ES-I3 (cell line): ENCODE measurements at regions not wholly inside any gene's neighbourhood (a gene's known extent, or its start where the extent isn't known, plus 50 kb on each side); places are given as distances from the start of the nearest gene placed in this dataset.

Experiments
- H3K36me3 ChIP-seq: 2 replicates; pipeline ENCODE4 v1.6.1; 2013; ENCODE audit warnings: mild to moderate bottlenecking, low read length, control low read depth, moderate library complexity; ENCODE audit not compliant: insufficient read depth
- H3K4me1 ChIP-seq: 2 replicates; pipeline ENCODE4 v1.6.1; 2013; ENCODE audit warnings: mild to moderate bottlenecking, control low read depth, low read length; ENCODE audit not compliant: insufficient read depth
- H3K9ac ChIP-seq: 2 replicates; pipeline ENCODE4 v1.6.1; 2013; ENCODE audit warnings: low read depth, mild to moderate bottlenecking, low read length, moderate library complexity
- H3K9me3 ChIP-seq: 2 replicates; pipeline ENCODE4 v1.6.1; 2013; ENCODE audit warnings: mild to moderate bottlenecking, low read length, moderate library complexity; ENCODE audit not compliant: control insufficient read depth, insufficient read depth

DNA sequence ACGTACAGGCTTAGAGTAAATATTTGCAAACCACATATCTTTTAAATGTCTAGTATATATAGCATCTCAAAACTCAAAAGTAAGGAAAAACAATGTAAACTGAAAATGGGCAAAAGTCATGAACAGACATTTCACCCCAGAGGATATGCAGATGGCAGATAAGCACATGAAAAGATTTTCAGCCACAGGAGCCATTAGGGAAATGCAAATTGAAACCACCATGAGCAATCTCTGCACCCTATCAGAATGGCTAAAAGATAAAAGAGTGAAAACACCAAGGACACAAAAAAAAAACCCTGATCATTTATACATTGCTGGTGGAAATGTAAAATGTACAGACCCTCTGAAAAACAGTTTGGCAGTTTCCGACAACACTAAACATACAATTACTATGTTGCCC lies 292.7 kb downstream of the ZNF516 start:
- Histone ChIP-seq H3K9ac (no peak overlapping the region), H3K4me1 (no peaks in the 10 kb centered on the region), H3K9me3 (peaks cover 3% of the 10 kb centered on the region; the same call in 1 of the 2 replicates), H3K36me3 (no peaks in the 10 kb centered on the region)

DNA sequence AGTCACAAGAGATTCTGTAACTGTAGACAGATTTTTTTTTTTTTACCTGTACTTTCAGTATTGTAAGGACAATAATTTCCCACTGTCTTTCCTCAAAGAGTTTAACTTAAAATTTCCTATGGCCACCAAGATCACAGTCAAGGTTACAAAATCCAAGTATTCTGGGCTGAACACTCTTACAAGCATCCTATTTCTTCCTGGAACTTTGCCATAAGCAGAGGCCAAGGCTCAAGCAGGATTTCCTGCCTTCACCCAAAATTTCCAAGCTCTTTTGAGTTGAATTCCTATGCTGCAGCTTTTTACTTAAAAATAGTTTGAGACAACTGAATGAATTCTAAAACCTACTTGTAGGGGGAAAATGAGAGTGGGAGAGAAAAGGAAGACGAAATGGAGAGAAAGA lies 299.4 kb downstream of the ZNF516 start:
- H3K36me3 ChIP-seq = no peaks in the 10 kb centered on the region
- peaks cover 3% of the 10 kb centered on the region; the same call in 1 of the 2 replicates for H3K9me3 ChIP-seq
- no peaks in the 10 kb centered on the region for H3K4me1 ChIP-seq
- no peak overlapping the region for H3K9ac ChIP-seq

- H3K36me3 ChIP-seq = no peaks in the 10 kb centered on the region
- no peaks in the 10 kb centered on the region for H3K4me1 ChIP-seq
- no peaks in the 10 kb centered on the region for H3K9me3 ChIP-seq
- no peak overlapping the region for H3K9ac ChIP-seq
Observed at GRCh38 chr18:76188097-76188496, 306.9 kb downstream of the ZNF516 start.

- Histone ChIP-seq H3K4me1 (no peaks in the 10 kb centered on the region), H3K36me3 (no peaks in the 10 kb centered on the region), H3K9me3 (no peaks in the 10 kb centered on the region), H3K9ac (no peak overlapping the region)
Observed at GRCh38 chr18:76179257-76179656, 315.8 kb downstream of the ZNF516 start.

DNA sequence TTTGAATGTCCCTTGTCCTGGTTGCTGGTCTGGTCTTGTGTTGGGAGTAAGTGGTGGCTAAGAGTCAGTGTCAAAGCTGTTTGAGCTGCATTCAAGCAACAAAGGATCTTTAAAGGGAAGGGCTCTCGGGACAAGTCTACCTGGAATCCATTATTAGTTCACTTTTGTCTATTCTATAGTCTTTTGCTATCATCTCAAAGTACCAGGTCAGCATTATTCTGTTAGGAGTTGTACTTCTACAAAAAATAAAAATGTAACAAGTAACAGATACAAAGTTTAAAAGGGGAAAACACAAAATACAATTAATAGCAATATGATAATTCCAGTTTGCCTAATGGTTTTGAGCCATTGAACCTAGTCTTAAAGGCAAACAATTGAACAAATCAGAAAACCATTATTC lies 317.9 kb downstream of the ZNF516 start:
- Histone ChIP-seq H3K36me3 (no peaks in the 10 kb centered on the region), H3K4me1 (no peaks in the 10 kb centered on the region), H3K9me3 (no peaks in the 10 kb centered on the region), H3K9ac (no peak overlapping the region)

GRCh38 chr18:76174451-76174850 lies 320.6 kb downstream of the ZNF516 start:
- Histone ChIP-seq H3K9me3 (no peaks in the 10 kb centered on the region), H3K4me1 (no peaks in the 10 kb centered on the region), H3K36me3 (no peaks in the 10 kb centered on the region), H3K9ac (no peak overlapping the region)

- Histone ChIP-seq H3K36me3 (no peaks in the 10 kb centered on the region), H3K4me1 (no peaks in the 10 kb centered on the region), H3K9ac (no peak overlapping the region), H3K9me3 (no peaks in the 10 kb centered on the region)
Observed at GRCh38 chr18:76169733-76170132, 325.3 kb downstream of the ZNF516 start.

DNA sequence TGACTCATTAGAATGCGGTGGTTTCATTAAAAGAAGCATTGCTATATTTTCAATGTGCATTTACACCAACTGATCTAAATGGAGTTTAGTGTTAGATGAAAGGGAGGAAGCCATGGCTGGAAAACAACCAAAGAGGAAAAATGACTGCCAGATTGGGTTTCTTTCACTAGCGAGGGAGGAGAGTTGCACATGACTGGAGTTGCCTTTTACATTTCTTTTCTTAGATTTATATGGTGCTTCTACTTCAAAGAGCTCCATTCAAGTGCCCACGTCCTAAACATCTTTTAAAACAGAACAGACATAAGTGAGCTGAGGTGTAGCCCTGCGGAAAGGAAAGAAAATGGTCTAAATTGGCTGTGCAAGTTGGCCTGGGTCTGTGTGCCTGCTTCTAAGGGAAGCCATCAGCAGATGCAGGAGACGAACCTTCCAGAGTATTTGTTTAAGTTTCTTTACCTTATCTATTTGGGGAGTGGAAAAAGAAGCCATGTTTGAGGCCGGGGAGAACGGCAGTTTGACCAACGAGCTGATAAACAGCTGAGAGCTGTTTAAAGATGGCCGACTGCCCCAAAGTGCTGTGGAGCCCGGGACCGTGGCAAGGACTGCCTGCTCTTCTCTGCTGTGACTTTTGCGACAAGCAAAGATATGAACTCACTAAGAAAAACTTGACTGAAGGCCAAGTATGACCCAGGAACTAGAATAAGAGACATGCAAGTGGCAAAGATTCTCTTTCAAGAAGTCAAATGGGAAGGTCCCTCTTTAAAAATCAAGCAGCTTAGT lies 327.0 kb downstream of the ZNF516 start:
- Histone ChIP-seq H3K9me3 (no peaks in the 10 kb centered on the region), H3K4me1 (no peaks in the 10 kb centered on the region), H3K9ac (no peak overlapping the region), H3K36me3 (no peaks in the 10 kb centered on the region)

- Histone ChIP-seq H3K4me1 (no peaks in the 10 kb centered on the region), H3K9ac (no peak overlapping the region), H3K36me3 (no peaks in the 10 kb centered on the region), H3K9me3 (no peaks in the 10 kb centered on the region)
Observed at GRCh38 chr18:76167410-76167809, 327.6 kb downstream of the ZNF516 start.

GRCh38 chr18:76162886-76163285 lies 332.2 kb downstream of the ZNF516 start:
- H3K9ac ChIP-seq = no peak overlapping the region
- no peaks in the 10 kb centered on the region for H3K36me3 ChIP-seq
- no peaks in the 10 kb centered on the region for H3K9me3 ChIP-seq
- H3K4me1 ChIP-seq = no peaks in the 10 kb centered on the region

DNA sequence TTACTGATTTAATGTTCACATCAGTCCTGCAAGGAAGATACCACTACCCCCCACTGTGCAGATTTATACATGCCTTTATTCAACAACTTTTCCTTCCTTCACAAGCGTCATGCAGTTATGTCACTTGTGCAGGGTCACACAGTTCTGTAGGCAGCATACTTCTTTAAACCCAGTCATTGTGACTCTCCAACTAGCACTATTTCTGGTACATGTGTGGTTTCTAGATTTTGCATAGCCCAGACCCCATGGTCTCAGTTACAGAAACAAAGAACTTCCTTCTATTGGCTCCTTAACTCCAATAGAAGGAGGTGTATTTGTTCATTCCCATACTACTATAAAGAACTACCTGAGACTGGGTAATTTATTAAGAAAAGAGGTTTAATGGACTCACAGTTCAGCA lies 333.1 kb downstream of the ZNF516 start:
- Histone ChIP-seq H3K4me1 (no peaks in the 10 kb centered on the region), H3K9me3 (no peaks in the 10 kb centered on the region), H3K36me3 (no peaks in the 10 kb centered on the region), H3K9ac (no peak overlapping the region)

DNA sequence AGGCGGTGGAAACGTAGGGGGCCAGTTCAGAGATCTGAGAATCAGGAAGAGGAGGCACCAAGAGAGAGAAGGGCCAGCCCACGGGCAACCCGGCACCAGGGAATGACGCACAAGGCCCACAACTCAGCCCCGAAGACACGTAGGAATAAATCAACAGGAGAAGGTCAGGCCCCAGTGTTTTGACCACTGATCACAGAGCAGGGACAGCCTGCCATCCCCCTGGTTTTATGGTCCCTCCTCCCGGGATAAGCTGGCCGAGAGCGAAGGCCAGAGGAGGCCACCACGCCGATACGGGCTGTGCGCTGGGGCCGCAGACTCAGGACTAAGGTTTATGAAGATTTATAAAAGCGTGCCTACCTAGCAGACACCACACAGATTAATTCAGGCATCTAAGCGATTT lies 341.4 kb downstream of the ZNF516 start:
- Histone ChIP-seq H3K9ac (no peak overlapping the region), H3K36me3 (no peaks in the 10 kb centered on the region), H3K4me1 (0 out of 2 replicates have a peak, but pooled peaks cover 6% of the 10 kb centered on the region), H3K9me3 (0 out of 2 replicates have a peak, but pooled peaks cover 2% of the 10 kb centered on the region)

- H3K9ac ChIP-seq = no peak overlapping the region
- H3K36me3 ChIP-seq = no peaks in the 10 kb centered on the region
- H3K4me1 ChIP-seq = peaks cover 14% of the 10 kb centered on the region; the same call in 1 of the 2 replicates
- 0 out of 2 replicates have a peak, but pooled peaks cover 2% of the 10 kb centered on the region for H3K9me3 ChIP-seq
Observed at GRCh38 chr18:76149734-76150133, 345.3 kb downstream of the ZNF516 start.

GRCh38 chr18:76149284-76149683 lies 345.8 kb downstream of the ZNF516 start:
- Histone ChIP-seq H3K36me3 (no peaks in the 10 kb centered on the region), H3K9ac (no peak overlapping the region), H3K4me1 (peaks cover 14% of the 10 kb centered on the region; the same call in 1 of the 2 replicates), H3K9me3 (0 out of 2 replicates have a peak, but pooled peaks cover 2% of the 10 kb centered on the region)
